ENCODE measurements at regions not wholly inside any gene's neighbourhood (a gene's known extent, or its start where the extent isn't known, plus 50 kb on each side); places are given as distances from the start of the nearest gene placed in this dataset.
"Not testable (repeated sequence)": the region's sequence is repeated elsewhere in the genome, so short reads cannot be mapped to it uniquely, and the experiment has no call there.

DNA sequence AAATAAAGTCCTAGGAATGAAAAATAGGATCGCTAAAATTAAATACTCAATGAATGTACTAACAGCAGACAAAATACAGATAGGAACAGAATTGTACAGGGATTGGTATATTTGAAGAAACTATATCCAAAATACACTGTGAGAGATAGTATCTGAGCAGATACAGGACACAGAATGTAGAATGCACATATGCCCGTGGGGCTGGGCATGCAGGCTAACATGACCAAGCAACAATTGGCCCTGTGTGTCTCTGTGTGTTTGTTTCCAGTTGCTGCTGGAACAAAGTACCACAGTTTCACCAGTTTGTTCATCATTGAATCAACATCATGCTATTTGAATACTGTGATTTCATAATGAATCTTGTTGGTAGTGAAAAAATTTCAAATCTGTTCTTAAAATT, 127.6 kb downstream of the PMAIP1 start:
- ATAC-seq: no peak
- intact Hi-C loops (cut with micrococcal nuclease): no loop called here
- no peak for DNase-seq

- intact Hi-C loops (cut with micrococcal nuclease): no loop called here
- no peak for ATAC-seq
- DNase-seq: no peak
Observed at GRCh38 chr18:60024857-60025256, 125.1 kb downstream of the PMAIP1 start.

DNA sequence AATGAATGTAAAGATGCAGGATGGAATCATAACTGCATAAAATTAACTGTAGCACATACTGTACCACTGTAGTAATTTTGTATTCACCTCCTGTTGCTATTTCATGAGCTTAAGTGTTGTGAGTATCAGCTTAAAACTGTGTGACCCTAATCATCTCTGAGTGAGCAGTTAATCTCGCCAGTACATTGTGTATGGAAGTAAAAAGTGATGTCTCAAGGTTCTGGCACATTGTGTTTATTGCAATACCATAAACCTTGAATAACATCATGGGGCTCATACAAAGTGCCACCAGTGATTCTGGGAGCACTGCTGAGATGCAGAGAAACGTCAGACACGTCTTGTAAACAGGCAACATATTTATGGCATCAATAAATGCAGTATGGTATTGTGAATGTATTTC, 124.5 kb downstream of the PMAIP1 start:
- no peak for DNase-seq
- intact Hi-C loops (cut with micrococcal nuclease): no loop called here
- no peak for ATAC-seq

DNA sequence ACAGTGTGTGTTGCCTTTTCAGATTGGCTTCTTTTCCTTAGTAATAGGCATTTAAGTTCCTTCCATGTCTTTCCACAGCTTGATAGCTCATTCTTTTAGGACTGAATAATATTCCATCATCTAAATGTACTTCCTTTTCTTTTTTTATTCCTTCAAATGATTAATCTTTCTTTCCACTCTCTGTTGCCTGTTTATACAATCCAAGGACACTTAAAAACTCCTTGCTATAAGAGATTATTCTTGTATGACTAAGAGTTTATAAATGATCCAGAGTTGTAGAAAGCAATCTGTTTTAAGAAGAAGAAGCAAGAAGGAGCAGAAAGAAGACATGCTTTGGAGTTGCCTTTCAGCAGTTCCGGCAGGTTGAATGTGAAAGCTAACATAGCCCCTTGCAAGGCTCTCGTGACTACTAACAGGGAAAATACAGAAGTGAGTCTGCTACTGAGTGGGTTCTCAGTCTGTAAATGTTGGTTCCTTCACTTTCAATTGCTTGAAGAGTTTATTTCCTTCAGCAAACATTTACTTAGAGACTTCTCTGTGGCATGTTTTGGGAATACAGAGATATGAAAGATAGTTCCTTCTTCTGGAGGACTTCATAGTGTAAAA, 123.0 kb downstream of the PMAIP1 start:
- intact Hi-C loops (cut with micrococcal nuclease): no loop called here
- ATAC-seq: no peak

GRCh38 chr18:60021556-60021955, 121.8 kb downstream of the PMAIP1 start:
- ATAC-seq (no peak), DNase-seq (no peak)
- intact Hi-C loops (cut with micrococcal nuclease): no loop called here

More for the DNA sequence above, 123.0 kb downstream of the PMAIP1 start:
- DNase-seq: no peak

DNA sequence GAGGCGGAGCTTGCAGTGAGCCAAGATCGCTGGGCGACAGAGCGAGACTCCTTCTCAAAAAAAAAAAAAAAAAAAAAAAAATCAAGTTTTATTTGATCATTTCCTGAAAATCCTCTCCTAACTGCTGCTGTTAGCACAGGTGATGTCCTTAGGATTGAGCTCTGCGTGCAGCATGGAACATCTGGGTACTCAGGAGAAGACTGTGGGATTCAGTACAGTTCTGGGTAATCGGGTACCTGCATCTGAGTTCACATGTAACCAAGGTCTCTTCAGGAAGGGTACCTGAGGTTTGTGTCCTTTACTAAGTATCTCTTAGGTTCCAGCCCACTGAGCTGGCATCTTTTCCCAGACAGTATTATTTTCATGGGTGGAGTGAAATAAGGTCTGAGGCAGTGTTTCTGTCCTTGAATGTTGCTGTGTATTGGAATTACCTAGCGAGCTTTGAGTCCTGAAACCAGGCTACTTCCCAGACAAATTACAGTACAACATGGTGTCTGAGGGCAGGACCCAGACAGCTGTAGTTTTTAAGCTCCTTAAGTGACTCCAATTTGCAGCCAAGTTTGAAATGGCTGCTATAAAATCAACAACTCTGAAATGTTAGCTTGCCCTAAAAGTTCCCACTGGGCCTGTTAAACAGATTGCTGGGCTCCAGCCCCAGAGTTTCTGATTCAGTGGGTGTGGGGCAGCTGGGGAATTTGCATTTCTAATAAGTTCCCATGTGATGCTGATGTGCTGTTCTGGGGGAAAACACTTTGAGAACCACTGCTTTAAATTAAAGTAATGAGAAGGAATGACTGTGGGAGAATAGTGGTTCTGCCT, 120.5 kb downstream of the PMAIP1 start:
- intact Hi-C loops (cut with micrococcal nuclease): no loop called here

GRCh38 chr18:60019463-60019840, 119.7 kb downstream of the PMAIP1 start:
- intact Hi-C loops (cut with micrococcal nuclease): no loop called here
- DNase-seq: no peak
- ATAC-seq: no peak

More for the DNA sequence above, 120.5 kb downstream of the PMAIP1 start:
- DNase-seq: no peak
- ATAC-seq: no peak

GRCh38 chr18:60018618-60019462, 119.0 kb downstream of the PMAIP1 start:
- DNase-seq (no peak), ATAC-seq (no peak)
- intact Hi-C loops (cut with micrococcal nuclease): no loop called here

DNA sequence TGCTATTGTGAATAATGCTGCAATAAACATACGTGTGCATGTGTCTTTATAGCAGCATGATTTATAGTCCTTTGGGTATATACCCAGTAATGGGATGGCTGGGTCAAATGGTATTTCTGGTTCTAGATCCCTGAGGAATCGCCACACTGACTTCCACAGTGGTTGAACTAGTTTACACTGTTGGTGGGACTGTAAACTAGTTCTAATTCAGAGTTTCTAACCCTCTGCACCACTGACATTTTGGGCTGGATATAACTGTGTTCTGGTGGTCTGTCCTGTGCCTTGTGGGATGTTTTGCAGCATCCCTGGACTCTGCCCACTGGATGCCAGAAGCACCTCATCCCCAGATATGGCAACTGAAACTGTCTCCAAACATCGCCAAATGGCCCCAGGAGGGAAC, 118.3 kb downstream of the PMAIP1 start:
- intact Hi-C loops (cut with micrococcal nuclease); DNase-seq; ATAC-seq: not testable (repeated sequence)

DNA sequence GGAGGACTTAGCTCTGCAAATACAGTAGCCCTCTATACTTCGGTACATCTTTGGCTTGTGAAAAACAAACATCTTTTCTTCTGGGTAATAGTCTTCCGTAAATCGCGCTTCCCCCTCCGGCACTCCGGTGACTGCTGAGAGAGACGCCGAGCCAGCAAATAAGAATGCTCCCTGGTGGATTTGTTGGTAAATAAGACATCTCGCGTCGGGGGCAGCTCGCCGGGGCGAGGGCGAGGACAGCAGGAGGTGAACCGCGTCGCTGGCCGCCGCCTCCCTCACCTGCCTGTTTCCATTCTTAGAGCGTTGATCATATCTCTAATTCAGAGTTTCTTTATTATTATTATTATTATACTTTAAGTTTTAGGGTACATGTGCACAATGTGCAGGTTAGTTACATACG, 117.6 kb downstream of the PMAIP1 start:
- DNase-seq (no peak), ATAC-seq (no peak)
- intact Hi-C loops (cut with micrococcal nuclease): no loop called here

- intact Hi-C loops (cut with micrococcal nuclease); DNase-seq; ATAC-seq: not testable (repeated sequence)
Observed at GRCh38 chr18:60015826-60016225, 116.0 kb downstream of the PMAIP1 start.

GRCh38 chr18:60013148-60013547, 113.4 kb downstream of the PMAIP1 start:
- not testable (repeated sequence) for ATAC-seq

GRCh38 chr18:60010984-60011383, 111.2 kb downstream of the PMAIP1 start:
- intact Hi-C loops (cut with micrococcal nuclease): no loop called here
- no peak for DNase-seq
- ATAC-seq: no peak

More at GRCh38 chr18:60013148-60013547, 113.4 kb downstream of the PMAIP1 start:
- DNase-seq; intact Hi-C loops (cut with micrococcal nuclease): not testable (repeated sequence)

GRCh38 chr18:60010513-60010912, 110.7 kb downstream of the PMAIP1 start:
- intact Hi-C loops (cut with micrococcal nuclease): no loop called here
- no peak for DNase-seq
- no peak for ATAC-seq

- DNase-seq: no peak
- intact Hi-C loops (cut with micrococcal nuclease): no loop called here
- no peak for ATAC-seq
Observed at GRCh38 chr18:60007661-60008060, 107.9 kb downstream of the PMAIP1 start.

- DNase-seq (no peak), ATAC-seq (no peak)
- intact Hi-C loops (cut with micrococcal nuclease): no loop called here
Observed at GRCh38 chr18:60003610-60004185, 103.9 kb downstream of the PMAIP1 start.

- no peak for DNase-seq
- ATAC-seq: no peak
- intact Hi-C loops (cut with micrococcal nuclease): loop anchor here (10.0 kb wide), 1 partner anchor 548 kb away; no protein-coding TSS in a partner anchor
Observed at GRCh38 chr18:59996370-59996966, 96.7 kb downstream of the PMAIP1 start.

GRCh38 chr18:59994357-59994756, 94.6 kb downstream of the PMAIP1 start:
- ATAC-seq (no peak), DNase-seq (no peak)
- intact Hi-C loops (cut with micrococcal nuclease): loop anchor here (10.0 kb wide), 1 partner anchor 550 kb away; no protein-coding TSS in a partner anchor

DNA sequence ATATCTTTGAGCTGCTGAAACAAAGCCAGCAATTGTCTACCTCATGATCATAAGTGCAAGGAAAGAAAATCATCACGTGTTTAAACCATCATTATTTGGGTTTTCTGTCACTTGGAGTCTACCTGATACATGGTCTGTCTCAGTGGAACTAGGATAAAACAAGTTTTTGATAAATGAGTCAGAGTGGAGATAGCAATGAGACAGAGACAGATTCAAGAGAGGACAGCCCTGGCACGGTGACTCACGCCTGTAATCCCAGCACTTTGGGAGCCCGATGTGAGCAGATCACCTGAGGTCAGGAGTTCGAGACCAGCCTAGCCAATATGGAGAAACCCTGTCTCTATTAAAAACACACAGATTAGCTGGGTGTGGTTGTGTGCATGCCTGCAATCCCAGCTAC, 93.8 kb downstream of the PMAIP1 start:
- intact Hi-C loops (cut with micrococcal nuclease): loop anchor here (10.0 kb wide), 1 partner anchor 551 kb away; no protein-coding TSS in a partner anchor
- DNase-seq (no peak), ATAC-seq (no peak)

Measured in left ventricle myocardium superior (tissue), 1 donor.